Mucosa of descending colon (tissue), 3 donors: ENCODE measurements at regions not wholly inside any gene's neighbourhood (a gene's known extent, or its start where the extent isn't known, plus 50 kb on each side); places are given as distances from the start of the nearest gene placed in this dataset.
A peak's percentile ranks its signal among the peaks of the same experiment; 100 is the strongest.

Experiments used
- ATAC-seq: fragments of 200-7000 bp; cut with Tn5 transposase; one replicate; pipeline ENCODE4 v1.9.1; 2020; ENCODE audit warnings: mild to moderate bottlenecking, moderate library complexity
- DNase-seq, 3 donors: peaks; one replicate each; pipeline ENCODE4 v3.0.0-alpha.2; 2020
- H3K36me3 ChIP-seq: fragments of 200-600 bp; one replicate; pipeline ENCODE4 v1.8.0; 2021; ENCODE audit warnings: low read depth, mild to moderate bottlenecking
- H3K4me1 ChIP-seq: fragments of 200-600 bp; one replicate; pipeline ENCODE4 v1.8.0; 2021; ENCODE audit warnings: low read depth, mild to moderate bottlenecking
- H3K4me3 ChIP-seq: fragments of 200-600 bp; one replicate; pipeline ENCODE4 v1.8.0; 2021; ENCODE audit warnings: mild to moderate bottlenecking
- H3K9me3 ChIP-seq: fragments of 200-600 bp; one replicate; pipeline ENCODE4 v1.8.0; 2021; ENCODE audit warnings: mild to moderate bottlenecking
- intact Hi-C, 2 donors: fragments of 100-400 bp; cut with DNase I in 1 of 2; cut with micrococcal nuclease in 1 of 2; formaldehyde crosslinking; loops; one replicate each; pipeline versions ENCODE4 v1.11.0 to v1.11.1; 2022; cut with DNase I, micrococcal nuclease
- TF ChIP-seq, protein P1 (sequence below): fragments of 200-600 bp; IDR thresholded peaks from one replicate; pipeline ENCODE4 v1.8.0; 2022; ENCODE audit warnings: antibody characterized with exemption, mild to moderate bottlenecking
- donor health status: DM: no; HTN: no; CAD: no; lungs with moderate emphysema.
- donor health status: DM: no; HTN: no; CAD: no.
- donor health status: DM: no; HTN: yes; CAD: no.

DNA sequence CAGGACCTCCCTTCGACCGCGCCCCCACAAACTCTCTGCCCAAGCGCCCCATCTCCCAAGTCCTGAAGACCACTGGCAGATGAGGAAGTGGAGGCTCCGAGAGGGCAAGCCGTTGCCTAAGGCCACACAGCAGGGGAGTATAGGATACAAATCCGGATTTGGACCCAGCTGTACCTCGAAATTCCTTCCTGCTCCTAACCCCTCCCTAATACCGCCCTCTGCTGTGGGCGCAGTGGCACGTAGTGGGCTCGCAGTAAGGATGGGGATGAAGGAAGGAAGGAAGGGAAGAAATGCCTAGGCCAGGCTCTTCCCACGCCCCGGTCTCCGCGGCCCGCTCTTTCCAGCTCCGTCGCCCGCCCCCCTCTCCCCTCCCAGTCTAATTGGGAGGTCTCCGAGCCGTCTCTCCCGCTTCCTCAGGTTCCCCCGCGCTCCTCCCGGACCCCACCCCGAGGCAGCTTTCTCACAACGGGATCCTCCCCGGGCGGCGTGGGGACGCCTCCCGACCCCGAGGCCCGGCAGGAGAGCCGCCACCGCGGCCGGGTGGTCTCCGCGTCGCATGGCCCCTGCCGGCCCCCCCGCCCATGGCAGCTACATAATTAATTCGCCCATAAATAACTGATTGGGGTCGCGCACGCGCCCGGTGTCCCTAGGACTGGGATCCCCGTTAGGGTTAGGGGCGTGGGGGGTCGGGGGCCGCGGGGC, 138.9 kb downstream of the C9orf50 start:
- intact Hi-C loops: loop anchor here in 1 of 2 donors (10.0 kb wide), 2 partner anchors 123 to 307 kb away; partner anchors contain the start of gene IER5L
- H3K4me1 ChIP-seq: peaks cover 17% of the 10 kb centered on the region
- TF ChIP-seq, protein P1, sequence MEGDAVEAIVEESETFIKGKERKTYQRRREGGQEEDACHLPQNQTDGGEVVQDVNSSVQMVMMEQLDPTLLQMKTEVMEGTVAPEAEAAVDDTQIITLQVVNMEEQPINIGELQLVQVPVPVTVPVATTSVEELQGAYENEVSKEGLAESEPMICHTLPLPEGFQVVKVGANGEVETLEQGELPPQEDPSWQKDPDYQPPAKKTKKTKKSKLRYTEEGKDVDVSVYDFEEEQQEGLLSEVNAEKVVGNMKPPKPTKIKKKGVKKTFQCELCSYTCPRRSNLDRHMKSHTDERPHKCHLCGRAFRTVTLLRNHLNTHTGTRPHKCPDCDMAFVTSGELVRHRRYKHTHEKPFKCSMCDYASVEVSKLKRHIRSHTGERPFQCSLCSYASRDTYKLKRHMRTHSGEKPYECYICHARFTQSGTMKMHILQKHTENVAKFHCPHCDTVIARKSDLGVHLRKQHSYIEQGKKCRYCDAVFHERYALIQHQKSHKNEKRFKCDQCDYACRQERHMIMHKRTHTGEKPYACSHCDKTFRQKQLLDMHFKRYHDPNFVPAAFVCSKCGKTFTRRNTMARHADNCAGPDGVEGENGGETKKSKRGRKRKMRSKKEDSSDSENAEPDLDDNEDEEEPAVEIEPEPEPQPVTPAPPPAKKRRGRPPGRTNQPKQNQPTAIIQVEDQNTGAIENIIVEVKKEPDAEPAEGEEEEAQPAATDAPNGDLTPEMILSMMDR: no peak
- ATAC-seq (peak; percentile 7), DNase-seq (peak; percentile 44 to 67 (median 64))
- H3K9me3 ChIP-seq: no peaks in the 10 kb centered on the region
- H3K36me3 ChIP-seq: no peaks in the 10 kb centered on the region
- peak overlapping the region; percentile 17 for H3K4me3 ChIP-seq

DNA sequence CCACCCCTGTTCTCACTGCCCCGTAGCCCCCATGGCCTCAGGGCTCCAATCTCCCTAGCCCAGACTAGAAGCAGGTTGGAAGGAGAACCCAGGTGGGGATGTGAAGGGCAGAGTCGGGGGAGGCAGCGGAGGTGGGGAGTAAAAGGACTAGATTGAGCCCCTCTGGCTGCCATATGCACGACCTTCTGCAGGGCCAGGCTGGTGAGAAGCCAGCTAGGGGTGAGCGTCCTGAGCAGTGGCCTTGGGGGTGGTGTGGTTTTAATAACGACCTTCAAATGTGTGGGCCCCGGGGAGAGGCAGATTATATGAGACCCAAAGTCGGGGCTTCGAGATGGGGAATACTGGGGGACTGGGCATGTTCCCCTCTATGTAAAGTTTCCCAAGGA, 139.5 kb downstream of the C9orf50 start:
- no peak for DNase-seq
- intact Hi-C loops: loop anchor here in 1 of 2 donors (10.0 kb wide), 2 partner anchors 123 to 307 kb away; partner anchors contain the start of gene IER5L
- peaks cover 17% of the 10 kb centered on the region for H3K4me1 ChIP-seq

DNA sequence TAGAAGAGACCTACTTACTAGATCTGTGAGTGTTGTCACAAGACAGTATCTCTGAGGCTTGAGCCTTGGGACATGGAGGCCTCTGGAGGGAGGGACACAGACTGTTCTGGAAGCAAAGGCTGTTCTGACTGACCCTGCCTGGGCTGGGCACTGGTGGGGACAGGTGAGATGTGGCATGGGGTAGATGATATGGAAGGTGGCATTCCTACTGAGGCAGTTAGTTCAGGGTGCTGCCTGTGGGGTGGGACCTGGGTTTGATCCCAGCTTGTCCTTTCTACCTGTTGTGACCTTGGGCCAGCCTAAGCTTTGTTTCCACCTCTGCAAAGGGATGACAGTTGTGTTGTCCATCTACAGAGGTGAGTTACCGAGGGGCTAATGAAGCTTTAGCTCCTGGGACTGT, 140.2 kb downstream of the C9orf50 start:
- DNase-seq (no peak), ATAC-seq (no peak)
- intact Hi-C loops: loop anchor here in 1 of 2 donors (10.0 kb wide), 2 partner anchors 124 to 306 kb away; partner anchors contain the start of gene IER5L

More for the DNA sequence above, 139.5 kb downstream of the C9orf50 start:
- Histone ChIP-seq H3K4me3 (no peak overlapping the region), H3K9me3 (no peaks in the 10 kb centered on the region), H3K36me3 (no peaks in the 10 kb centered on the region)
- ATAC-seq: no peak
- TF ChIP-seq, protein P1: no peak

DNA sequence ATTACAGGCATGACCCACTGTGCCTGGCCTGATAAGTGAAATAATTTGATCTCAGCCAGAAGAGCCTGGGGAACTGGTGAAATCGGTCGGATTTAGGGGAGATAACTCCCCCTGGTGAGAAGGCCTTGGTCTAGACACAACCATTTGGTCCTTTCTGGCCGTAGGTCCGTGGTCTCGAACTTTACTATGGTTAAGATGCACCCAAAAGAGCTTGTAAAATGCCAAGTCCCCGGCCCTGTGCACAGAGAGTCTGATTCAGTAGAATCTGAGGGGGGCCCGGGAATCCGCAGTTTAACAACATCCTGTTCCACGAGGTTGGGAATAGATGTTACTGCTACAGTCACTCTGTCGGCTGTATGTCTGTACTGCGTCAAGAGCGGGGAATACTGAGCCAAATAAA, 140.7 kb downstream of the C9orf50 start:
- Histone ChIP-seq H3K4me1 (peaks cover 17% of the 10 kb centered on the region), H3K9me3 (no peaks in the 10 kb centered on the region), H3K4me3 (no peak overlapping the region), H3K36me3 (no peaks in the 10 kb centered on the region)
- DNase-seq (no peak), ATAC-seq (no peak)
- intact Hi-C loops: loop anchor here in 1 of 2 donors (10.0 kb wide), 2 partner anchors 125 to 305 kb away; partner anchors contain the start of gene IER5L
- TF ChIP-seq, protein P1: no peak

More for the DNA sequence above, 140.2 kb downstream of the C9orf50 start:
- TF ChIP-seq, protein P1: no peak
- Histone ChIP-seq H3K9me3 (no peaks in the 10 kb centered on the region), H3K4me1 (peaks cover 17% of the 10 kb centered on the region), H3K36me3 (no peaks in the 10 kb centered on the region), H3K4me3 (no peak overlapping the region)

DNA sequence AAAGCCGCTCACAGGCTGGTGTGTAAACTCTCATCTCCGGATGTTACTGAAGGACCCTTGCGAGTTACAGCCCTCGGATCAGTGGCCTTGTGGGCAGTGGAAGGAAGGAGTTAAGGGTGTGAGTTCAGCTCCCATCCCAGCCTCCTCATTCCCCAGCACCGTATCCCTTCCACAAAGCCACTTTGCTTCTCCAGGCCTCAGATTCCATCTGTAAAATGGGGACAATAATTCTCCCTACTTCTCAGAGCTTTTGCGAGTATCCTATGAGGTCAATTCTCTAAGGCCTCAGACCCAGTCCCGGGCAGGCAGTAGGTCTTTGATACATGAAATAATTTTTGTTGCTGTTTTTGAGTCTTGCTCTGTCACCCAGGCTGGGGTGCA, 141.3 kb downstream of the C9orf50 start:
- peaks cover 4% of the 10 kb centered on the region for H3K9me3 ChIP-seq
- no peak for DNase-seq
- H3K4me1 ChIP-seq: peaks cover 17% of the 10 kb centered on the region
- ATAC-seq: no peak
- intact Hi-C loops: loop anchor here in 1 of 2 donors (10.0 kb wide), 2 partner anchors 125 to 305 kb away; partner anchors contain the start of gene IER5L
- H3K4me3 ChIP-seq: no peak overlapping the region
- TF ChIP-seq, protein P1: no peak
- no peaks in the 10 kb centered on the region for H3K36me3 ChIP-seq
